Gastroesophageal sphincter (tissue), 3 donors: ENCODE measurements at regions not wholly inside any gene's neighbourhood (a gene's known extent, or its start where the extent isn't known, plus 50 kb on each side); places are given as distances from the start of the nearest gene placed in this dataset.

Experiments used
- CTCF ChIP-seq, 4 experiments: fragments of 200-600 bp in 2 of 4; fragments of 450-650 bp in 2 of 4; sonication (generic) in 1 of 4; IDR thresholded peaks; one replicate each; pipeline ENCODE4 v1.5.1; 2017 to 2019; ENCODE audit warnings: antibody characterized with exemption in 4 of 4, mild to moderate bottlenecking in 2 of 4, moderate library complexity in 2 of 4
- EP300 ChIP-seq: sonication (generic); formaldehyde crosslinking; IDR thresholded peaks from one replicate; pipeline ENCODE4 v1.6.1; 2017; ENCODE audit warnings: antibody characterized with exemption, mild to moderate bottlenecking
- POLR2A ChIP-seq, 2 donors: fragments of 450-650 bp; IDR thresholded peaks; one replicate each; pipeline ENCODE4 v1.6.1; 2017; ENCODE audit warnings: antibody characterized with exemption in 2 of 2, mild to moderate bottlenecking in 2 of 2, moderate library complexity in 1 of 2
- POLR2AphosphoS5 ChIP-seq: sonication (generic); formaldehyde crosslinking; IDR thresholded peaks from one replicate; pipeline ENCODE4 v1.6.1; 2017; ENCODE audit warnings: antibody characterized with exemption

GRCh38 chr6:44701637-44702101 lies 314.2 kb downstream of the CDC5L start:
- no peak for TF ChIP-seq POLR2A (IDR thresholded peaks at IDR 0.05)
- no peak for TF ChIP-seq CTCF (IDR thresholded peaks at IDR 0.05)
- TF ChIP-seq POLR2AphosphoS5 = no peak
- no peak for TF ChIP-seq EP300
